Effector CD8-positive, alpha-beta T cell (primary cell): ENCODE measurements at regions not wholly inside any gene's neighbourhood (a gene's known extent, or its start where the extent isn't known, plus 50 kb on each side); places are given as distances from the start of the nearest gene placed in this dataset.
"Not testable (repeated sequence)": the region's sequence is repeated elsewhere in the genome, so short reads cannot be mapped to it uniquely, and the experiment has no call there.

Source experiments
- DNase-seq: peaks from one replicate; lab custom pipeline; 2025; lab: John Stamatoyannopoulos, UW

GRCh38 chr16:6856578-6856977 lies 476.1 kb upstream of the RBFOX1 start:
- DNase-seq: no peak

DNA sequence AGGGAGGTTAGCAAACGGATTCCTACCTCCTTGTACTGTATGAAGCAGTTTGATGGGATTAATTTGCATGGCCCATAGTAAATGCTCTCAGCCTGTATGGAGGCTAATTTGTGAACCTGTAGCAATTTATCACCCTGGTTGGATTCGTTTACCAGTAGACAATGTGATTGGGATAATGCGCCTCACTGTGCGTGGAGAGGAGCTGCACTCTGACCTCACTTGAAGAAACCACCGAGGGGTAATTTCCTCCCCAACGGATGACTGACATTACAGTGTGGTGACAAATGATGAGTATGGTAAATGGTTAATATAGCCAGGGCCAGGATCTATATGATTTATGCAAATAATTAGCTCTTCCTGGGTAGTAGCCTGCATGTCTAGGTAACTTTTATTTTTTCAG lies 479.1 kb upstream of the RBFOX1 start:
- DNase-seq: no peak

GRCh38 chr16:6852643-6853225 lies 479.9 kb upstream of the RBFOX1 start:
- DNase-seq: no peak

GRCh38 chr16:6846452-6846851 lies 486.2 kb upstream of the RBFOX1 start:
- no peak for DNase-seq

GRCh38 chr16:6841392-6841791 lies 491.3 kb upstream of the RBFOX1 start:
- no peak for DNase-seq

DNA sequence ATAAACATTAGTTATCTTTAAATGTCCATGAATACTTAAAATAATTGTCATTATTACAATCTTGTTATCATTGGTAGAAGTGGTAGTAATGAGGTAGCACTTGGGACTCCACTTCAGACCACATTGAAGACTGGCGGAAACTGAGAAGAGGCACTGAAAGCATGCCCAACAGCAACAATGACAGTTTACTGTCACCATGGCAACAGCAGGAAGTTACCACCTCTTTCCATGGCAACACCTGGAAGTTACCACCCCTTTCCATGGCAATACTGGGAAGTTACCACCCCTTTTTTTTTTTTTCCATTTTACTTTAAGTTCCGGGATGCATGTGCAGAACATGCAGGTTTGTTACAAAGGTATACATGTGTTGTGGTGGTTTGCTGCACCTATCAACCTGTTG lies 494.9 kb upstream of the RBFOX1 start:
- no peak for DNase-seq

DNA sequence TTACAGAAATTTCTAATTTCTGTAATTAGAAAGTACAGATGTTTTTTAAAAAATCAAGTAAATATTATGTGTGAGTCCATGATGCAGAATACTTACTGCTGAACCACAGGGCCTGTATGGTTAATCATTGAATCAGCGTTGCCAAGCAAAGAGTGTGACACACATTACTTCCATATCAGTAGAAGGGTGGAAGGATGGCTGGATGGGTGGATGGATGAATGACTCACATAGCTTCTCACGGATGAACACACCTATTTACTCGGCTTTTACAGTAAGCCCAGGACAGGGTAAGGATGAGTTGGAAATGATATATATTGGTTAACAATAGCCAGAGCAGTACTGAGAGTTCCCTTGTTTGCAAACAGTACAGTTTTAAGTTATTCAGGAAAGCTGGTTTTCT lies 495.9 kb upstream of the RBFOX1 start:
- DNase-seq: no peak

GRCh38 chr16:6835941-6836340 lies 496.7 kb upstream of the RBFOX1 start:
- no peak for DNase-seq

DNA sequence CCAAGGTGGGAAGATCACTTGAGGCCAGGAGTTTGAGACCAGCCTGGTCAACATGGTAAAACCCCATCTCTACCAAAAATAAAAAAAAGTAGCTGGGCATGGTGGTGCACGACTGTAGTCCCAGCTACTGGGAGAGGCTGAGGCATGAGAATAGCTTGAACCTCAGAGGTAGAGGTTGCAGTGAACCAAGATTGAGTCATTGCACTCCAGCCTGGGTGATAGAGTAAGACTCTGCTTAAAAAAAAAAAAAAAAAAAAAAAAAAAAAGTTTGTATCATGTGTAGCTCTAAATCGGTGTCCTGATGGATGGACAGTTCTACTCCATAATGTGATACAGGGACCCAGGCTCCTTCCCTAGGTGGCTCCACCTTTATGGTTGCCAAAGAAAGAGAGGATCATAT lies 497.1 kb upstream of the RBFOX1 start:
- DNase-seq: no peak

- DNase-seq: no peak
Observed at GRCh38 chr16:6828690-6829089, 504.0 kb upstream of the RBFOX1 start.

DNA sequence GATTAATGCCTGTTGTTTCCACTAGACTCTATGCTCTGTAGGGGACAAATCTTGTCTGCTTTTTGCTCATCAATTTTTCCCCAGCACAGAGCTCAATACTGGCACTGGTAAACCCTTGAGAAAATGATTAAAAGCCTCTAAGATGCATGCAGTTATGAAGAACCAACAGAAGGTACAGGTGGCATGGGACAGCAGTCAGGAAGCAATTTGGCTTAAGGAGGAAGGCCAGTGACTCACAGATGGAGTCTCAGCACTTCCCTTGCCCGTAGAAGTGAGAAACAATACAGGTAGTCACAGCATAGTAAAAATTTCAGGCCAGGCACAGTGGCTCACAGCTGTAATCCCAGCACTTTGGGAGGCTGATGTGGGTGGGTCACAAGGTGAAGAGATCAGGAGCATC lies 504.7 kb upstream of the RBFOX1 start:
- DNase-seq: no peak

- no peak for DNase-seq
Observed at GRCh38 chr16:6827267-6827666, 505.4 kb upstream of the RBFOX1 start.

DNA sequence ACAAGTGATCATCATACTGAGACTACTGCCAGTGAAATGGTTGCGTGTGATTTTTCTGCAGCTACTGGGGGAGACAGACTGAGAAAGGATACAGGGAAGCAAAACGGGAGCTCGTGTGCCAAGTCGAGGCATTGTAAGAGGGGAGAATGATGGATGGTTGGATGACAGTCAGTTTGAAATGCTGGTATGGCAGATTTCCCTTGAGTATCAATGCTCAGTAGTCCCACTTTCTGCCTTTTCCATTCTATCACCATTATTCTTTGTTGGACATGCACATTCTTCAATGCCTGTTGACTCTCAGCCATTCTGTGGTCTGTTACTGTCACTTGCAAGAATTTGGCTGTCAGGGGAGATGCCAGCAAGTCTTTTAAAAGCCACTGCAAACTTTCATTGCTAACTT lies 510.6 kb upstream of the RBFOX1 start:
- DNase-seq: no peak

GRCh38 chr16:6804461-6804860 lies 528.2 kb upstream of the RBFOX1 start:
- no peak for DNase-seq

GRCh38 chr16:6803176-6803575 lies 529.5 kb upstream of the RBFOX1 start:
- no peak for DNase-seq

DNA sequence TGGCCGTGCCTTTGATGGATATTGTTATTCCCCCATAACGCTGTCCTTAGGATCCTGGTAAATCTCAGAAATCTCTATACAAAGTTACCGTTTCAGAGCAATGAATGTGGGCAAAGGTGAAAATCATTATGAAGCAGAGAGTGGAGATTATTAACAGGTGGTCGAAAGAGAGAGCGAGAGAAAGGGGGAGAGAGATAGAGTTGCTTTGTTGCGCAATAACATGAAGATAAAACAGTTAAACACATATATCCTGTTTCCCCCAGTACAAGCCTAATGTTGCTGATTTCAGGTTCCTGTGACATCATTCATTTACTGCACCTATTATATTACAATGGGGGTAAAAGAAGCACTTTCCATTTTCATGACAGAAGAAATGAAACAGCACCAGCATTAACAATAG lies 535.4 kb upstream of the RBFOX1 start:
- DNase-seq: no peak

GRCh38 chr16:6777624-6778023 lies 555.0 kb upstream of the RBFOX1 start:
- DNase-seq: no peak

- no peak for DNase-seq
Observed at GRCh38 chr16:6775712-6776111, 556.9 kb upstream of the RBFOX1 start.

- no peak for DNase-seq
Observed at GRCh38 chr16:6771956-6772355, 560.7 kb upstream of the RBFOX1 start.

DNA sequence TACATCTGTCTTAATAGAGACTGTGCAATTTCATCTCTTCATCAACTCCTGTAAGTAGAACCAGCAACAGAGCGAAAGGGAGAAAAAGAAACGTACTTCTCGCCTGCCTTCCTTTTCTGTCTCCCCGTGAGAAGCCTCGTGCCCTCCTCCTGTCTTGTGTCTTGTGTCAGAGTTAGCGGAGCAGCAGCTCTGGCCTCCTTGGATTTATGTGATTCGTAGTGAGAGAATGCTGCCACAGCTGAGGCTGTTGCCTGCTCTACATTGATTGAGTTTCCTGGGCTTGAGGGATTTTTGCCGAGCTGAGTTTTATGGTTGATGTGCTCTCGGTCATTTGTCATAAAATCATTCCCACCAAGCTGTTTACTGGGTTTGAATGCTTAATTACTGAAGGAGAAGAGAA lies 579.1 kb upstream of the RBFOX1 start:
- DNase-seq: no peak

- no peak for DNase-seq
Observed at GRCh38 chr16:6751191-6751590, 581.5 kb upstream of the RBFOX1 start.

DNA sequence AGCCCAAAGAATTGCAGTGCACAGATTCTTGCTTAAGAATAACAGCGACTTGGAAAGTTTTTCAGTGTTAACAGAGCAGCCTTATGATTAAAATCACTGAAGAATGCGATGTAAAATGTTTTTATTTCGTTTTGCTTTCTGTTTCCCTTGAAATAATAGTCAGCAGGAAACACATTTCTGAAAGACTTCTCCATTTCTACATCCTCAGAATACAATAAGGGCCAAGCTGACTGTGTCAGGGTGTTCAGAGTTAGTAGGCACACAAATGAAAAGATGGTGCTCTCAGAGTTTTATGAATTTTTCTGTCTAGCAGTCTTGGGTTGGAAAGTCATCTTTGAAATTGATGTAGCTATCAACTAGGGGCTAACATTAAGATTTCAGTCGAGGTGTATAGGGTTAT lies 582.9 kb upstream of the RBFOX1 start:
- no peak for DNase-seq

GRCh38 chr16:6736302-6736701 lies 596.3 kb upstream of the RBFOX1 start:
- DNase-seq: not testable (repeated sequence)

GRCh38 chr16:6735631-6736030 lies 597.0 kb upstream of the RBFOX1 start:
- no peak for DNase-seq

GRCh38 chr16:6732166-6732565 lies 600.5 kb upstream of the RBFOX1 start:
- DNase-seq: no peak
